EH (cell line): ENCODE measurements at regions not wholly inside any gene's neighbourhood (a gene's known extent, or its start where the extent isn't known, plus 50 kb on each side); places are given as distances from the start of the nearest gene placed in this dataset.

Source experiments
- DNase-seq: peaks from one replicate; pipeline ENCODE4 v3.0.0-alpha.2; 2015; ENCODE audit warnings: low read depth

- DNase-seq: no peak
Observed at GRCh38 chr22:47567126-47568090, 805.0 kb downstream of the TBC1D22A start.

DNA sequence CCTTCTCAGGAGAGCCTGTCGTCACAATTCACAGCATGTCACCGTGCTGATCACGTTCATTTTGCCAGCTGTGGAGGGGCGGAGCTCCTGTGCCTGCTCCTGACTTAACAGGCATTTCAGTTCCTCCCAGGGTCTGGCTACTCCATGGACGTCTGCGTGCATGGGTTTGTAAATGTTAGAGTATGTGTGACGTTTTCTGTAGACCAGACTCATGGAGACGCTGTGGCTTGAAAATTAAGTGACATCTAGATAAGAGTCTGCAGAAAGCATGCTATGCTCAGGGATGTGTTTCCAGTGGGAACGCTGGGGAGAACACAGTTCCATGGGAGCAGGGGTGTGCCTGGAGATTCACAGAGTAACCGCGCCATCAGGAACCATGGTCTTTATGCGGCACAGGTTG, 804.0 kb downstream of the TBC1D22A start:
- no peak for DNase-seq

- DNase-seq: no peak
Observed at GRCh38 chr22:47565607-47566006, 803.2 kb downstream of the TBC1D22A start.

DNA sequence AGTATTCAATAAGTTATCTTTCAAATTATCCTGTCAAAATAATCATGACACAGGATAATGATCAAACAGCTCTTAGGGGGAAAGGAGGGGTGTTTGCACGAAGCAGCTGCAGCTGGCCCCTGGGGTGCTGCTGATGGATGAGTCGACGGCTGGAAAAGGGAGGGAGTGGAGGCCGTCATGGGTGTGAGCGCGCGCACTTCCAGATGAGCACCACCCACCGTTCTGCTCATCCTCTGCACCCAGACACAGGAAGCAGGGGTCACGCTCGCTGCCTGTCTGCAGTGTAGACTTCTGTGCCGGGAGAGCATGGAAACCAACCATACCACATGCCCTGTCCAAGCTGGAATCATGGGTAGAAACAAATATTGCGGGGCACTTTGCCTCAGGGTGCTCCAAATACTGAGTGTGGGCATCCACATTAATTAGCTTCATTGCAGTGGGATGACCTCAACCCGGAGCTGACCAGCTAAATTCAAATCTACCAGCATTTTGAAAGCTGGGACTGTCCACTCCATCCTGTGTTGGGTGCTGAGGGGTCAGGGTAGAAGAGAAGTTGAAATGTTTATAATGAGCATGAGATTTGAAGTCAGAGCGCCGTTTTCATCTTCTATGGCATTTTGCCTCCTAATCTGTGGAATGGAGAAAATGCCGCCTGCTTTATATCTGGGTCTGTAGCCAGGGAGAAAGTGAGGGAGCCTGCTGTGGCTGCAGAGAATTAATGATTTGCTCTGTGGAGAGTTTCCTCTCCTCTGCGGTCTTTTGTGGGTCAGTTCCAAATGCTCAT, 802.4 kb downstream of the TBC1D22A start:
- DNase-seq: no peak

DNA sequence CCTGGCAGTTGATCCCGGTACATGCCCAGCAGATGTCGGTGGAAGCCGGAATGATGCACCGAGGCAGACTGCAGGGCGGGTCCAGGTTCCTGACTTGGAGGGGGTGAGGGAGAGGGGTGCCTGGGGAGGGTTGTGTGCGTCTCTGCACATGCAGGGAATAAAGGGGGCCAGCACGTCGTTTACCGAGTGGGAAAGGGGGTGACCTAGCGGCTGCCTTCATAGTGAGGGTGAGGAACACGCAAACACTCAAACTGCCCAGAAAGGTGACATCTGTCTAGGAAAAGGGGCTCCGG, 801.7 kb downstream of the TBC1D22A start:
- no peak for DNase-seq

- no peak for DNase-seq
Observed at GRCh38 chr22:47563406-47564157, 801.1 kb downstream of the TBC1D22A start.

GRCh38 chr22:47561766-47562165, 799.3 kb downstream of the TBC1D22A start:
- no peak for DNase-seq

GRCh38 chr22:47561115-47561675, 798.7 kb downstream of the TBC1D22A start:
- DNase-seq: no peak

DNA sequence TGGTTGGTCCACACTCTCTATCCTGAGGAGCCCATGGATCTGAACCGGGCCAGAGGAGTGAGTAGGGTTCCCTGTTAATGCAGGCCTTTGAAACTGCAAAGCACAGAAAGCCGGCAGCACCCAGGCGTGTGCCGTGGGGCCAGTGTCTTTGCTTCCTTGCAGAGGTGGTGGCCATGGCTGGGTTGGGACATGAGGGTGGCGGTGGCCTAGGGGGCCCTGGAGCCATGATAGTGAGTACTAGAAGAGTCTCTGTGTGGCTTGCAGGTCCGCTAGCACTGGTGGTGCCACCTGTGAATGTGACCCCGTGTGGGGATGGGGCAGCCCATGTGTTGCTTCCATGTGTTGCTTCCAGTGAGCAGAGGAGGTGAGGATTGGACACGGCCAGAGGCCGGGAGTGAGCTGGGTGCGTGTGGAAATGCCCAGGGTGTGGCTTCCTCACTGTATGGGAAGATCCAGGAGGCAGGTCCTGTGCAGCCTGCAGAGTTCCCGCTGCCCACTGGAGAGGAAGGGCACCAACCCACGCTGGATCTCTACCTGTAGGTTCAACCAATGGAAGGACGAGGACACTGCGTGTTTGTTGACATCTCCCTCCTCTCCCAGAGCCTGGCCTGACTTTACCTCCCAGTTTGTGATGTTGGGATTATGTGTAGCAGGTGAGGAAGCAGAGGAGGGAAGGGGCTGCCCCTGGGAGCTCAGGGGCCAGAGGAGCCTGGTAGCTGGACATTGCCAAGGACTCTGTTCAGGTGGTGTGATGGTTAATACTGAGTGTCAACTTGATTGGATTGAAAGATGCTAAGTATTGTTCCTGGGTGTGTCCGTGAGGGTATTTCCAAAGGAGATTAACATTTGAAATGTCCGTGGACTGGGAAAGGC, 796.6 kb downstream of the TBC1D22A start:
- no peak for DNase-seq

DNA sequence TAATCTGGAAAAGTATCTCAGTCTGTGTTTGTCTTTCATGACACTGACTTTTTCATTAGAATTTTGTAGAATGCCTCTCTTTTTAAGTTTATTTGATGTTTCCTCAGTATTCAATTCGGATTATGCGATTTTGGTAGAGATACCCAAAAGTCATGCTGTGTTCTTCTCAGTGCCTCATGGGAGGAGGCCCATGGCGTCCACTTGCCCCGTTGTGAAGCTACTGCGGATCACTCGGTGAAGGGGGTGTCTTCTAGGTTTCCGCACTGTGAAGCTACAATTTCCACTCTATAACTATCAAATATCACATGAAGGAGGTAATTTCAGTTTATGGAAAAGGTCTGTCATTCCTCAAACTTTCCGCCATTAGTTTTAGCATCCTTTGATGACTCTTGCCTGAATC, 794.0 kb downstream of the TBC1D22A start:
- DNase-seq: no peak

DNA sequence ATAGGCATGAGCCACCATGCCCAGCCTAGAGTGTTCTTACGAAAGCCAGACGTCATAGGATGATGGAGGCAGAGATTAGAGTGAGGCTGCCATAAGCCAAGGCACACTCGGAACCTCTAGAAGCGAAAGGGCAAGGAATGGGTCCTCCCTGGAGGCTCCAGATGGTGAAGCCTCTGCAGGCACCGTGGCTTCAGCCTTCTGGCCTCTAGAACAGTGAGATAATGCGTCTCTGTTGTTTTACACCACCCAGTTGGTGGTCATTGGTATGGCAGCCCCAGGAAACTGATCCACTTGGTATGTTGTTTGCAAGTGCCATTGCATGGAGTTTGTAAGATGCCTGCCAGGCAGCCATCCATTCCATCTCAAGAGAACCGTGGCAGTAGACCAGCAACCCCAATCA, 791.0 kb downstream of the TBC1D22A start:
- no peak for DNase-seq

DNA sequence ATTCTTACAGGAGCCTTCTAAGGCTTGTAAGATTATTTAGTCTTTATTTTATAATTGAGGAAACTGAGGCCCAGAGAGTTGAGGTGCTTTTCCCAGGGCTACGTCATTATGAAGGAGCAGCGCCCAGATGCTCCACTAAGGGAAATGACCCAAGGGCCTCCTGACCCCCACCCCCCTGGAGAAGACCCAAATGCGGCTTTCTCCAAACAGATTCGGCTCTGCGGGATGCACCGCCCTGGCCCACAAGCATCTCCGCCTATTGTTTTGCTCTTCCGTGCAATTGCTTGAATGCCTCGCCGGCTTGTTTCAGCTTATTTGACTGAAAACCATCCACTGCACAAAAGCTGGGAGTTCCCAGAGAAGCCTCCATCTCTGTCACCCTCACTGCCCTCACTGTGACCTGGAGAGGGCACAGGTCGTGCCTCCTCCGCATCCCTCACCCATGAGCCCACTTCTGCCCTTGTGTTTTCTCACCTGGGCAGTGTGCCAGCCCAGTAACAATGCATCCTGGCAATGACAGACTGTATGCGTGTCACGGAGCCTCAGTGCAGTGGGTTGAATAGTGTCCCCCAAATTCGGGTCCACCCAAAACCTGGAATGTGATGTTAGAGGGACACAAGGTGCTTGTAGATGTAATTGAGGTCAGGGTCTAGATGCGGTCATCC, 790.2 kb downstream of the TBC1D22A start:
- no peak for DNase-seq

GRCh38 chr22:47552024-47552423, 789.6 kb downstream of the TBC1D22A start:
- no peak for DNase-seq

- DNase-seq: no peak
Observed at GRCh38 chr22:47551431-47551775, 789.0 kb downstream of the TBC1D22A start.

GRCh38 chr22:47550524-47551430, 788.3 kb downstream of the TBC1D22A start:
- DNase-seq: no peak

GRCh38 chr22:47549741-47550340, 787.4 kb downstream of the TBC1D22A start:
- DNase-seq: no peak

GRCh38 chr22:47548953-47549740, 786.7 kb downstream of the TBC1D22A start:
- DNase-seq: no peak

DNA sequence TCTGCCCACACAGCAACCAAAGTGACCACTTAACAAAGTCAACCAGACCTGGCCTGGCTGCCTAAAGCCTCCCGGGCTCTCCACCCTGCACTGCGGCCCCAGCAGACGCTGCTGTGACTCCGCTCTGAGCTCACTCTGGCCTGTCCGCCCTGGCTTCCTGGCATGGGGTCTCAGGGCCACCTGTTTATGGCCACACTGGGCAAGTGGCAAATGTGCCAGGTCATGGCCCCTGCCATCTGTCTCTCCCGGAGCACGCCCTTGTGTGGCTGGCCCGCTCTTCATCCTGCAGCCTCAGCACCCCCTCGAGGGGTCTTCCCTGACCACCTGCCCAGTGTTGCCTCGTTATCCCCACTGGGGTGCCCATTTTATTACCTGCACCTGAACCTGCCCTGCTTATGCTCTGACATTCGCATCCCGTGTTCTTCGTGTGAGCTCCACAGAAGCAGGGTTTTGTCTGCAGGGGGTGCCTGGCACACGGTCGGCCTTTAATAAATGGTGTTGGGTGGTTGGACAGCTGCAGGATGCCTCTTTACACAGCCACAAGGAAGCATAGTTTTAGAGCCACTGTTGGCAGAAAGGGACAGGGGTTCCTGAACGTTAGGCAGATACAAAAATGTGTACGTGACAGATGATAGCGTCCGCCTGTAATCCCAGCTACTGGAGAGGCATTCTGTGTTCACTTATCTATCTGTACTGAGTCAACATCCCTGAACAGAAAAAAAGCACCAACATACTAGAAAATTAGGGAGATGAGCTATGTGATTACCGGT, 785.6 kb downstream of the TBC1D22A start:
- DNase-seq: no peak
